Activated naive CD8-positive, alpha-beta T cell treated with anti-CD3 and anti-CD28 coated beads, Interleukin-2, amount 50 U/mL, for 24 hours (primary cell): ENCODE measurements at regions not wholly inside any gene's neighbourhood (a gene's known extent, or its start where the extent isn't known, plus 50 kb on each side); places are given as distances from the start of the nearest gene placed in this dataset.
"Not testable (repeated sequence)": the region's sequence is repeated elsewhere in the genome, so short reads cannot be mapped to it uniquely, and the experiment has no call there.

Source experiments
- ATAC-seq: fragments of 150-1000 bp; cut with Tn5 transposase; one replicate; pipeline ENCODE4 v1.10.0; 2021
- DNase-seq: peaks from one replicate; pipeline ENCODE4 v3.0.0; 2021
- H3K27ac Mint-ChIP-seq: one replicate; pipeline ENCODE4 v1.8.0; 2021; ENCODE audit warnings: mild to moderate bottlenecking, mixed read lengths
- H3K27me3 Mint-ChIP-seq: one replicate; pipeline ENCODE4 v1.8.0; 2021; ENCODE audit warnings: mixed read lengths
- H3K36me3 Mint-ChIP-seq: one replicate; pipeline ENCODE4 v1.8.0; 2021; ENCODE audit warnings: low read depth, mixed read lengths
- H3K4me1 Mint-ChIP-seq: one replicate; pipeline ENCODE4 v1.8.0; 2021; ENCODE audit warnings: mixed read lengths
- H3K4me3 Mint-ChIP-seq: one replicate; pipeline ENCODE4 v1.8.0; 2021; ENCODE audit warnings: mild to moderate bottlenecking, moderate library complexity, mixed read lengths
- H3K9me3 Mint-ChIP-seq: one replicate; pipeline ENCODE4 v1.8.0; 2021; ENCODE audit warnings: mixed read lengths

GRCh38 chr13:34179927-34180326 lies 362.0 kb downstream of the RFC3 start:
- ATAC-seq (no peak), DNase-seq (no peak)
- no peaks in the 10 kb centered on the region for H3K4me1 Mint-ChIP-seq
- peaks cover 5% of the 10 kb centered on the region for H3K9me3 Mint-ChIP-seq
- H3K27me3 Mint-ChIP-seq: no peaks in the 10 kb centered on the region
- no peak overlapping the region for H3K4me3 Mint-ChIP-seq
- H3K27ac Mint-ChIP-seq: no peak overlapping the region
- no peaks in the 10 kb centered on the region for H3K36me3 Mint-ChIP-seq

GRCh38 chr13:34181256-34181655 lies 363.3 kb downstream of the RFC3 start:
- H3K27me3 Mint-ChIP-seq, DNase-seq, H3K27ac Mint-ChIP-seq, H3K4me1 Mint-ChIP-seq, H3K4me3 Mint-ChIP-seq, ATAC-seq, H3K36me3 Mint-ChIP-seq: not testable (repeated sequence)
- peaks cover 14% of the 10 kb centered on the region for H3K9me3 Mint-ChIP-seq

GRCh38 chr13:34189946-34190345 lies 372.0 kb downstream of the RFC3 start:
- peaks cover 14% of the 10 kb centered on the region for H3K9me3 Mint-ChIP-seq
- no peak overlapping the region for H3K27ac Mint-ChIP-seq
- no peak for ATAC-seq
- no peak overlapping the region for H3K4me3 Mint-ChIP-seq
- no peak for DNase-seq
- H3K36me3 Mint-ChIP-seq: no peaks in the 10 kb centered on the region
- H3K27me3 Mint-ChIP-seq: peaks cover 5% of the 10 kb centered on the region
- H3K4me1 Mint-ChIP-seq: no peaks in the 10 kb centered on the region

GRCh38 chr13:34201050-34201913 lies 383.3 kb downstream of the RFC3 start:
- ATAC-seq (no peak), DNase-seq (no peak)
- Mint-ChIP-seq H3K9me3 (peaks cover 4% of the 10 kb centered on the region), H3K27me3 (no peaks in the 10 kb centered on the region), H3K27ac (no peak overlapping the region), H3K4me3 (no peak overlapping the region), H3K36me3 (no peaks in the 10 kb centered on the region), H3K4me1 (no peaks in the 10 kb centered on the region)

GRCh38 chr13:34207334-34207733 lies 389.4 kb downstream of the RFC3 start:
- H3K27ac Mint-ChIP-seq: no peak overlapping the region
- no peak overlapping the region for H3K4me3 Mint-ChIP-seq

GRCh38 chr13:34207872-34208271 lies 389.9 kb downstream of the RFC3 start:
- no peak for ATAC-seq
- H3K9me3 Mint-ChIP-seq: no peaks in the 10 kb centered on the region
- H3K36me3 Mint-ChIP-seq: no peaks in the 10 kb centered on the region
- H3K27ac Mint-ChIP-seq: no peak overlapping the region
- H3K4me1 Mint-ChIP-seq: no peaks in the 10 kb centered on the region
- H3K4me3 Mint-ChIP-seq: no peak overlapping the region
- H3K27me3 Mint-ChIP-seq: no peaks in the 10 kb centered on the region
- no peak for DNase-seq

More at GRCh38 chr13:34207334-34207733, 389.4 kb downstream of the RFC3 start:
- ATAC-seq (no peak), DNase-seq (no peak)
- Mint-ChIP-seq H3K36me3 (no peaks in the 10 kb centered on the region), H3K9me3 (no peaks in the 10 kb centered on the region), H3K27me3 (no peaks in the 10 kb centered on the region), H3K4me1 (no peaks in the 10 kb centered on the region)

- ATAC-seq (no peak), DNase-seq (no peak)
- Mint-ChIP-seq H3K27me3 (no peaks in the 10 kb centered on the region), H3K4me1 (no peaks in the 10 kb centered on the region), H3K36me3 (no peaks in the 10 kb centered on the region), H3K27ac (no peak overlapping the region), H3K9me3 (no peaks in the 10 kb centered on the region), H3K4me3 (no peak overlapping the region)
Measured at GRCh38 chr13:34208336-34208735, 390.4 kb downstream of the RFC3 start.

GRCh38 chr13:34210341-34210740 lies 392.4 kb downstream of the RFC3 start:
- no peaks in the 10 kb centered on the region for H3K9me3 Mint-ChIP-seq
- H3K4me1 Mint-ChIP-seq: no peaks in the 10 kb centered on the region
- ATAC-seq (no peak), DNase-seq (no peak)
- H3K36me3 Mint-ChIP-seq: no peaks in the 10 kb centered on the region
- H3K27me3 Mint-ChIP-seq: no peaks in the 10 kb centered on the region
- no peak overlapping the region for H3K4me3 Mint-ChIP-seq
- no peak overlapping the region for H3K27ac Mint-ChIP-seq

GRCh38 chr13:34214686-34215085 lies 396.7 kb downstream of the RFC3 start:
- Mint-ChIP-seq H3K36me3 (no peaks in the 10 kb centered on the region), H3K27ac (no peak overlapping the region), H3K4me3 (no peak overlapping the region), H3K4me1 (no peaks in the 10 kb centered on the region), H3K9me3 (peaks cover 5% of the 10 kb centered on the region), H3K27me3 (no peaks in the 10 kb centered on the region)
- ATAC-seq (no peak), DNase-seq (no peak)

- ATAC-seq (no peak), DNase-seq (no peak)
- Mint-ChIP-seq H3K27ac (no peak overlapping the region), H3K4me3 (no peak overlapping the region), H3K27me3 (no peaks in the 10 kb centered on the region), H3K4me1 (no peaks in the 10 kb centered on the region), H3K9me3 (peaks cover 5% of the 10 kb centered on the region), H3K36me3 (no peaks in the 10 kb centered on the region)
Measured at GRCh38 chr13:34216256-34216655, 398.3 kb downstream of the RFC3 start.

- no peak for ATAC-seq
- no peak for DNase-seq
- no peak overlapping the region for H3K4me3 Mint-ChIP-seq
- H3K27ac Mint-ChIP-seq: no peak overlapping the region
- H3K9me3 Mint-ChIP-seq: peaks cover 5% of the 10 kb centered on the region
- H3K27me3 Mint-ChIP-seq: peaks cover 1% of the 10 kb centered on the region
- no peaks in the 10 kb centered on the region for H3K4me1 Mint-ChIP-seq
- no peaks in the 10 kb centered on the region for H3K36me3 Mint-ChIP-seq
Measured at GRCh38 chr13:34217343-34218025, 399.5 kb downstream of the RFC3 start.

GRCh38 chr13:34223984-34224383 lies 406.0 kb downstream of the RFC3 start:
- Mint-ChIP-seq H3K36me3 (no peaks in the 10 kb centered on the region), H3K27ac (no peak overlapping the region), H3K27me3 (peaks cover 1% of the 10 kb centered on the region), H3K4me3 (no peak overlapping the region), H3K4me1 (no peaks in the 10 kb centered on the region), H3K9me3 (peaks cover 9% of the 10 kb centered on the region)
- ATAC-seq: no peak
- DNase-seq: no peak

- H3K9me3 Mint-ChIP-seq: peaks cover 9% of the 10 kb centered on the region
- no peaks in the 10 kb centered on the region for H3K36me3 Mint-ChIP-seq
- no peak overlapping the region for H3K27ac Mint-ChIP-seq
- ATAC-seq (no peak), DNase-seq (no peak)
- no peaks in the 10 kb centered on the region for H3K4me1 Mint-ChIP-seq
- peaks cover 1% of the 10 kb centered on the region for H3K27me3 Mint-ChIP-seq
- H3K4me3 Mint-ChIP-seq: no peak overlapping the region
Measured at GRCh38 chr13:34224877-34225276, 406.9 kb downstream of the RFC3 start.

- Mint-ChIP-seq H3K4me1 (no peaks in the 10 kb centered on the region), H3K36me3 (no peaks in the 10 kb centered on the region), H3K27me3 (no peaks in the 10 kb centered on the region), H3K9me3 (peaks cover 17% of the 10 kb centered on the region), H3K4me3 (no peak overlapping the region), H3K27ac (no peak overlapping the region)
- DNase-seq (no peak), ATAC-seq (no peak)
Measured at GRCh38 chr13:34230271-34230670, 412.3 kb downstream of the RFC3 start.

GRCh38 chr13:34241332-34241731 lies 423.4 kb downstream of the RFC3 start:
- ATAC-seq (no peak), DNase-seq (no peak)
- peaks cover 22% of the 10 kb centered on the region for H3K9me3 Mint-ChIP-seq
- H3K27ac Mint-ChIP-seq: no peak overlapping the region
- H3K4me1 Mint-ChIP-seq: no peaks in the 10 kb centered on the region
- no peaks in the 10 kb centered on the region for H3K36me3 Mint-ChIP-seq
- H3K27me3 Mint-ChIP-seq: no peaks in the 10 kb centered on the region
- H3K4me3 Mint-ChIP-seq: no peak overlapping the region
